ENCODE measurements at regions not wholly inside any gene's neighbourhood (a gene's known extent, or its start where the extent isn't known, plus 50 kb on each side); places are given as distances from the start of the nearest gene placed in this dataset.

DNA sequence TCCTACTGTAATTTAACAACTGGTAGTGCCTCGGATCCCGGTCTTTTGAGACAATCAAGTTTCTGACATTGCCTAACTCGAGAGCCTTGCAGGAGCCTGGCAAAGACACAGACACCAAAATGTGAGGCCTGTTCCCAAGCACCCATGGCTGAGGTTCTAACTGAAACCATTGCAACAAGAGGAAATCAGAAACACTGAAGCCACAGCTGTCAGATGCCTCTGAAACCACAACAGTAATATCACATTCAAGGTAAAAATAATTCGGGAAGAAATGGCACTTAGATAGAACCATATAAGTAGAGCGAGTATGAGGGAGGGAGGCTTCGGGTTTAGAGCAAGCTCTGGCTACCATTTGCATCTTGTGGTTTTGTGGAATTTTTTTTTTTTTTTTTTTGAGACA is 285.9 kb downstream of the FBXO15 start:
- no peak overlapping the region for H3K9ac ChIP-seq (ENCODE audit: low read length in 2 of 2)
- peaks cover 0 to 3% of the 10 kb centered on the region in 2 donors for H3K9me3 ChIP-seq (ENCODE audit: control insufficient read depth in 2 of 2, low read length in 2 of 2)
- no peak overlapping the region for H3K27ac ChIP-seq (ENCODE audit: low read length)
- no peaks in the 10 kb centered on the region for H3K4me1 ChIP-seq (ENCODE audit: control insufficient read depth, insufficient read depth, low read length)
- H3K36me3 ChIP-seq (ENCODE audit: control insufficient read depth in 2 of 2, insufficient read depth in 2 of 2, low read length in 2 of 2), result no peaks in the 10 kb centered on the region
- no peaks in the 10 kb centered on the region for H3K27me3 ChIP-seq (ENCODE audit: control insufficient read depth in 1 of 2, insufficient read depth in 2 of 2, low read length in 2 of 2)
- H3K4me3 ChIP-seq (ENCODE audit: low read length in 2 of 2), result no peak overlapping the region

DNA sequence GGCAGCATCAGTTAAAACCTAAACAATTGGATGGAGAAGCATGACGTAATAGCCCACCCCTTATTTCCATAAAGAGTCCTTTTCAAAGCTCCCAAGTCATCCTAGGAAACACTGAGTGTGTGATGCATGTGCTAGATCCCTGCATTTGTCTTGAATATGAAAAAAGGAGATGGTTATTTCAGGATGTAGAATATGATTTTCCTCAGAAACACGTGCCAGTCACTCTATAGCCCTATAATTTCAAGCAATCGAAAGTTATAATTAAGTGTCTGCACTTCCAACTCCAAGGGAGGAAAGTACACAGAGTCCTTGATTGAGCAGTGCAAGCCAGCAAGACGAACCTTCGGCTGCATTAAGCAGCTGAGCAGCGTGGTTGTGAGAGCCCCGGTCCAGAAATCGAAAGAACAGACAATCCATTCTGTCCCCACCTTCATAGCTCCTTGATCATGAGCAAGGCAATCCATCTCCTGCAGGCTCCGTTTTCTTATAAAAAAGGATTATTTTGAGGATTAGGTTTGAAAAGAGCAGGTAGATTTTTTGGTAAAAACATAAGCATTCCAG is 287.7 kb downstream of the FBXO15 start:
- no peaks in the 10 kb centered on the region for H3K4me1 ChIP-seq (ENCODE audit: control insufficient read depth, insufficient read depth, low read length)
- peaks cover 0 to 3% of the 10 kb centered on the region in 2 donors for H3K9me3 ChIP-seq (ENCODE audit: control insufficient read depth in 2 of 2, low read length in 2 of 2)
- no peak overlapping the region for H3K4me3 ChIP-seq (ENCODE audit: low read length in 2 of 2)
- no peak overlapping the region for H3K27ac ChIP-seq (ENCODE audit: low read length)
- no peak overlapping the region for H3K9ac ChIP-seq (ENCODE audit: low read length in 2 of 2)
- no peaks in the 10 kb centered on the region for H3K36me3 ChIP-seq (ENCODE audit: control insufficient read depth in 2 of 2, insufficient read depth in 2 of 2, low read length in 2 of 2)
- H3K27me3 ChIP-seq (ENCODE audit: control insufficient read depth in 1 of 2, insufficient read depth in 2 of 2, low read length in 2 of 2), result no peaks in the 10 kb centered on the region

DNA sequence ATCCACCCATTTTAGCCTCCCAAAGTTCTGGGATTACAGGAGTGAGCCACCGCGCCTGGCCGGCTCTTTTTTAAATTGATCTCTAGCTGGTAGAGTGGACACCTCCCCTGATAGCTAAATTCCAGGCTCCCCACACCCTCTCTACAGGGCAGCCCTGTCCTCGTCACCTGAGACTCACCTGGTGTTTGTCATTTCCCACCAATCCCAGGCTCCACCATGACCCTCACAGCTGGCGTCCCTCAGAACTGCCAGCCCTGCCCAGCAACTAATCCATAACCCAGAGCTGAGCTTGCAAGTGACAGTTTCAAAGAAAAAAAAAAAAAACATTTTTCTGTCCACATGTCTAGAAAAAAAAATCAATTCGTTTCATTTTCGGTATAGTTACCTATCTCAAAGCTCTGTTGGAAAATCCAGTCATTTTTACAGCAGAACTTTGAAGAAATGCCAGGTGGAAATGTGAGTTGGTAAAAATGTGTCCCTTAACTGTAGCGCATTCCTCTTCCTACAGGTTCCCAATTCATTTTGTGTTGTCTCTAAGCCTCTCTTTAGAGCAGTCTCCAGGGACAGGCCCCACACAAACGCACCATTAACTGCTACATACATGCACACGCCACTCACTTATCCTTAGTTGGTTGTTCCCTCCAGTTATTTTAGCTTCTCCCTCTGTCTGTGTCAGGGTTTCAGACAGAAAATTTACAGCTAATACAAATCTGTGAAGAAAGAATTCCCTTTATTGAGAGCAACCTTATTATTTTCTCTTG is 294.7 kb downstream of the FBXO15 start:
- Histone ChIP-seq H3K27ac (ENCODE audit: low read length) (no peak overlapping the region), H3K36me3 (ENCODE audit: control insufficient read depth in 2 of 2, insufficient read depth in 2 of 2, low read length in 2 of 2) (no peaks in the 10 kb centered on the region), H3K9me3 (ENCODE audit: control insufficient read depth in 2 of 2, low read length in 2 of 2) (peaks cover 0 to 3% of the 10 kb centered on the region in 2 donors), H3K9ac (ENCODE audit: low read length in 2 of 2) (no peak overlapping the region), H3K27me3 (ENCODE audit: control insufficient read depth in 1 of 2, insufficient read depth in 2 of 2, low read length in 2 of 2) (no peaks in the 10 kb centered on the region), H3K4me1 (ENCODE audit: control insufficient read depth, insufficient read depth, low read length) (no peaks in the 10 kb centered on the region), H3K4me3 (ENCODE audit: low read length in 2 of 2) (no peak overlapping the region)

DNA sequence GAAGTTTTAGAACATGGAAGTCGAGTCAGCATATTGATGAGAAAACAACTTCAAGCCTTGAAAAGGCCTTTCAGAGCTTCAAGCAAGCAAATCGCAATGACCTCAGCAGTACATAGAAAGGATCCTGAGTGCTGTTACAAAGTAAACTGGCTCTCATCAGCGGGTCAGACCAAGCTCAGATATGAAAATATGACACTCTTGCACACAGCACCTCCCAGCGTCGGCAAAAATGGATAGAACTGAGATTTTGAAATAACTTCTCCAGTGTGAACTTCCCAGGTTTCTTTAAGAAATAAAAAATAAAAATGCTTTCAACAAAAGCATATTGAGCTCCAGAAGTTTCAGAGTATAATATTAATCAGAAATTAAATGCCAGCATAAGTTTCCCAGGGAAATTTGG is 296.9 kb downstream of the FBXO15 start:
- H3K4me1 ChIP-seq (ENCODE audit: control insufficient read depth, insufficient read depth, low read length), result no peaks in the 10 kb centered on the region
- no peaks in the 10 kb centered on the region for H3K27me3 ChIP-seq (ENCODE audit: control insufficient read depth in 1 of 2, insufficient read depth in 2 of 2, low read length in 2 of 2)
- H3K9ac ChIP-seq (ENCODE audit: low read length in 2 of 2), result no peak overlapping the region
- H3K27ac ChIP-seq (ENCODE audit: low read length), result no peak overlapping the region
- H3K4me3 ChIP-seq (ENCODE audit: low read length in 2 of 2), result no peak overlapping the region
- H3K9me3 ChIP-seq (ENCODE audit: control insufficient read depth in 2 of 2, low read length in 2 of 2), result no peaks in the 10 kb centered on the region
- no peaks in the 10 kb centered on the region for H3K36me3 ChIP-seq (ENCODE audit: control insufficient read depth in 2 of 2, insufficient read depth in 2 of 2, low read length in 2 of 2)

DNA sequence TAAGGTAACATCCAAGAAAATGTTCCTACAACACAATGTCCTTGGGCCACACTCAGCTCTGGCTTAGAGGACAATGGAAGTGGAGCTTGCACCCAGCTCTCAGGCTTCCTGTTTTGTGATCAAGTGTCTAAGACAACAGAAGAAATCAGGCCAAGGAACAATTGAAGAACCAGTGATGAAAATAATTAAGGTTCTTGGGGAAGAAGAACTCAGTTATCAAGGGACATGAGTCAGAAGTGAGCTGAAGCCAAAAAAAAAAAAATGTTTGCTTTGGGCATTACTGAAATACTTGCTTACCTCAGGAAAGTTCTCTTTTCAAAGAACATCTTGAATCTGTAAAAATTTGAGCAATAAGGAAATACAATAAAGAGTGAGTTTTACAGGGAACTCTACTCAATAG is 299.0 kb downstream of the FBXO15 start:
- no peak overlapping the region for H3K27ac ChIP-seq (ENCODE audit: low read length)
- H3K9ac ChIP-seq (ENCODE audit: low read length in 2 of 2), result no peak overlapping the region
- no peaks in the 10 kb centered on the region for H3K9me3 ChIP-seq (ENCODE audit: control insufficient read depth in 2 of 2, low read length in 2 of 2)
- H3K27me3 ChIP-seq (ENCODE audit: control insufficient read depth in 1 of 2, insufficient read depth in 2 of 2, low read length in 2 of 2), result peaks cover 3% of the 10 kb centered on the region in 2 donors
- H3K4me3 ChIP-seq (ENCODE audit: low read length in 2 of 2), result no peak overlapping the region
- no peaks in the 10 kb centered on the region for H3K36me3 ChIP-seq (ENCODE audit: control insufficient read depth in 2 of 2, insufficient read depth in 2 of 2, low read length in 2 of 2)
- no peaks in the 10 kb centered on the region for H3K4me1 ChIP-seq (ENCODE audit: control insufficient read depth, insufficient read depth, low read length)

DNA sequence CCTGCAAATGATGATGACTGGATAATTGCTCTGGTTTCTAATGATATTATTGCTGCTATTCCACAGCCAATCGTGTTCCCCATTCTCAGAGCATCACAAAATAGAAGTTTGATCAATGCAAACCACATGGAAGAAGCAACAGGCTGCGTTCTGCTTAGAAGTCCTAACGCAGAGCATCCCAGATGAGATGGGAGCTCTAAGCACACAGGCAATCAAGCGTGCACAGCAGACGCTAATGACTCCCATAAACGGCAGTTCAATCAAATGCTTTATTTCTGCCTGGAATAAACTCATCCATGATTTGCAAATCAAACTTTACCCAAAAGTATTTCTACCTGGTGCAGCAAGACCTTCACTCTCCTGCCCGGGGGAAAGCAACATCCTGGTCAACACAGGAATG is 304.2 kb downstream of the FBXO15 start:
- Histone ChIP-seq H3K27ac (ENCODE audit: low read length) (no peak overlapping the region), H3K36me3 (ENCODE audit: control insufficient read depth in 2 of 2, insufficient read depth in 2 of 2, low read length in 2 of 2) (no peaks in the 10 kb centered on the region), H3K27me3 (ENCODE audit: control insufficient read depth in 1 of 2, insufficient read depth in 2 of 2, low read length in 2 of 2) (peaks cover 3 to 5% of the 10 kb centered on the region in 2 donors), H3K9ac (ENCODE audit: low read length in 2 of 2) (no peak overlapping the region), H3K4me1 (ENCODE audit: control insufficient read depth, insufficient read depth, low read length) (no peaks in the 10 kb centered on the region), H3K9me3 (ENCODE audit: control insufficient read depth in 2 of 2, low read length in 2 of 2) (no peaks in the 10 kb centered on the region), H3K4me3 (ENCODE audit: low read length in 2 of 2) (no peak overlapping the region)

DNA sequence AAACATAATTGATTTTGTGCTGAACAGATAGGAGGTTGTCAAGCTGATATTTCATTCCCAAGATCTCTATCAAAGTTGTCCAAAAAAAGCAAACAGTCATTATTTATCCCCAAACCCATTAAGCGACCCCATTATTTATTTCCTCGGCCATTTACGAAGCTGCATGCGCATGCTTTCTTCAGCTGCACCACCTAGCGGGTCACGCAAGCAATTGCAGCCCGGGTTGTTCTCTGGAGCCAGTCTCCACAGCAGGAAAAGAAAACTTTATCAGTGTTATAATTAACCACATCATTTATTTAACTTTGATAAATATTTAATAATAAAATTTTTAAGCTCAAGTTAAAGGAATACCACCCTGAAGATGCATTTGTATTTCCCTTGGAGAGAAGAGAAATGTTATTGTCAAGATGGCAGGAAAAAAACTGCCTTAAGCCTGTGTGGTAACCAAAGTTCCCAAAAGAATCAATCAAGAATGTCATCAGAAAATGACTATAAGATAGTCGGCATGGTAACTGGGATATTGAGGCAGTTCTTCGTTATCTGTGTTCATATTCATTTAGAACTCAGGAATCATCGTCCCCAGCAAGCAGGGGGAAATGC is 304.7 kb downstream of the FBXO15 start:
- Histone ChIP-seq H3K36me3 (ENCODE audit: control insufficient read depth in 2 of 2, insufficient read depth in 2 of 2, low read length in 2 of 2) (no peaks in the 10 kb centered on the region), H3K4me1 (ENCODE audit: control insufficient read depth, insufficient read depth, low read length) (no peaks in the 10 kb centered on the region), H3K9me3 (ENCODE audit: control insufficient read depth in 2 of 2, low read length in 2 of 2) (no peaks in the 10 kb centered on the region), H3K27ac (ENCODE audit: low read length) (no peak overlapping the region), H3K27me3 (ENCODE audit: control insufficient read depth in 1 of 2, insufficient read depth in 2 of 2, low read length in 2 of 2) (peaks cover 3 to 5% of the 10 kb centered on the region in 2 donors), H3K9ac (ENCODE audit: low read length in 2 of 2) (no peak overlapping the region), H3K4me3 (ENCODE audit: low read length in 2 of 2) (peak overlapping the region in 1 of 2 donors; percentile 47)

DNA sequence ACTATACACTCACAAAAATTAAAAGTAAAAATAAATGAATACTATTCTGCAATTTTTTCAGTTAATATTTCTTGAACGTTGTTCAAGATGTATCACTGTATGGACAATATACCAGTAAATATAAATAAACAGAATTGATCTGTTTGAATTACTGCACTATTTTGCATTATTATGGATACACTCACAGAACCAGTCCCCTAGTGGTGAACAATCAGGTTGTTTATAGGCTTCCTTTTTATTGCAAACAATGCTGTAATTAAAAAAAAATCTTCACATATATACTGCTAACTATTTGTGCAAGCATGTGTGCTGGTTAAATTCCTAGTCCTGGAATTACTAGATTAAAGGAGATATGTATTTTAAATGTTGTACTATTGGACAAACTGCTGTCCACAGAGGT is 306.0 kb downstream of the FBXO15 start:
- Histone ChIP-seq H3K27ac (ENCODE audit: low read length) (no peak overlapping the region), H3K36me3 (ENCODE audit: control insufficient read depth in 2 of 2, insufficient read depth in 2 of 2, low read length in 2 of 2) (no peaks in the 10 kb centered on the region), H3K4me3 (ENCODE audit: low read length in 2 of 2) (no peak overlapping the region), H3K4me1 (ENCODE audit: control insufficient read depth, insufficient read depth, low read length) (no peaks in the 10 kb centered on the region), H3K9ac (ENCODE audit: low read length in 2 of 2) (no peak overlapping the region), H3K9me3 (ENCODE audit: control insufficient read depth in 2 of 2, low read length in 2 of 2) (no peaks in the 10 kb centered on the region), H3K27me3 (ENCODE audit: control insufficient read depth in 1 of 2, insufficient read depth in 2 of 2, low read length in 2 of 2) (peaks cover 3 to 5% of the 10 kb centered on the region in 2 donors)

DNA sequence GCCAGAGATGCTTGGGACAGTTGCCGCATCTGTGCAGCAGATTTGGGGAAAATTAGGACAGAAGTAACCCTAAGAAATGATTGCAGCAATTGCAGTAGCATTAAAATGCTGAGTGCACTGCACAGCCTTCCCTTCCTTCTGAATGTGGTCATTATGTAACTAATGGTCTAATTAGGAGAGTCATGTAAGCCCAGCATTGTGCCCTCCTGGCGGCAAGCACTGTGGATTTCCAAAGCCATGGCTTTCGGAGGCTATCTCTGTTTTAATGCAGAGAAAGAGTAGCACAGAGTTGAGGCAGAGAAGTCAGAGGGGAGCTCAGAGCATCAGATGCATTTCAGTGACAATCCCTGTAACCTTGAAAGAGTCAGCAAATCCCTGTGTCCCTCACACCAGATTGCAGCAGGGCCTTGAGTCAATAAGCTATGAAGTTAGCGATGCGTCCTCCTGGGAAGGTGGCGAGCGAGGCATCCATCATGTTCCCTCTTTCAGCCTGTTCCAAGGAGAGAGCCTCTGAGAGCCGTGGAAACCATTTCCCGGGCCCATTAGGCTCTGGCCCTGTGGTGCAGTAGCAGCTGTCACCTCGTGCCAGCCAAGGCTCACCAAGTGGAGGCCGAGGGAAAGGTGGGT is 307.2 kb downstream of the FBXO15 start:
- H3K9ac ChIP-seq (ENCODE audit: low read length in 2 of 2), result no peak overlapping the region

DNA sequence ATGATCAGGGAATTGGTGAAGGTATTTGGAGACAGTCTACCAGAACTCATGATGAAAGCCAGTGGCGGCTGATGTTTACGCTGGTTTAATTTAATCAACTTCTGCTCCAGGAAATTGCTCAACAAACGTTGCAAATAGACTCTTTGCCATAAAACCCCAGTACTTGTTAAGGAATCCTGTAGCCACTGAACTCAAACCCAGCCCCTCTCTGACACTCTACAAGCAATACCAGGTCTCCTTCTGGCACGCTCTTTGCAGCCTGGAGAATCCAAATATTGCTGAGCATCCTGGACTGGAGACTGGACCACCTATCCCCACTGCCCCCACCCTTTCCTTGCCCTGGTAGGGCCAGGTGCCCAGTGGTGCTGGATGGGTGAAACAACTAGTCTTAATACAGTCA is 308.2 kb downstream of the FBXO15 start:
- no peak overlapping the region for H3K4me3 ChIP-seq (ENCODE audit: low read length in 2 of 2)
- no peaks in the 10 kb centered on the region for H3K9me3 ChIP-seq (ENCODE audit: control insufficient read depth in 2 of 2, low read length in 2 of 2)
- H3K27ac ChIP-seq (ENCODE audit: low read length), result no peak overlapping the region
- H3K36me3 ChIP-seq (ENCODE audit: control insufficient read depth in 2 of 2, insufficient read depth in 2 of 2, low read length in 2 of 2), result no peaks in the 10 kb centered on the region
- H3K4me1 ChIP-seq (ENCODE audit: control insufficient read depth, insufficient read depth, low read length), result no peaks in the 10 kb centered on the region
- H3K9ac ChIP-seq (ENCODE audit: low read length in 2 of 2), result no peak overlapping the region
- peaks cover 0 to 4% of the 10 kb centered on the region in 2 donors for H3K27me3 ChIP-seq (ENCODE audit: control insufficient read depth in 1 of 2, insufficient read depth in 2 of 2, low read length in 2 of 2)

More for the DNA sequence above, 307.2 kb downstream of the FBXO15 start:
- Histone ChIP-seq H3K9me3 (ENCODE audit: control insufficient read depth in 2 of 2, low read length in 2 of 2) (no peaks in the 10 kb centered on the region), H3K4me1 (ENCODE audit: control insufficient read depth, insufficient read depth, low read length) (no peaks in the 10 kb centered on the region), H3K36me3 (ENCODE audit: control insufficient read depth in 2 of 2, insufficient read depth in 2 of 2, low read length in 2 of 2) (no peaks in the 10 kb centered on the region), H3K27ac (ENCODE audit: low read length) (no peak overlapping the region), H3K4me3 (ENCODE audit: low read length in 2 of 2) (no peak overlapping the region), H3K27me3 (ENCODE audit: control insufficient read depth in 1 of 2, insufficient read depth in 2 of 2, low read length in 2 of 2) (peaks cover 3 to 5% of the 10 kb centered on the region in 2 donors)
